ENCODE measurements at regions not wholly inside any gene's neighbourhood (a gene's known extent, or its start where the extent isn't known, plus 50 kb on each side); places are given as distances from the start of the nearest gene placed in this dataset.

DNA sequence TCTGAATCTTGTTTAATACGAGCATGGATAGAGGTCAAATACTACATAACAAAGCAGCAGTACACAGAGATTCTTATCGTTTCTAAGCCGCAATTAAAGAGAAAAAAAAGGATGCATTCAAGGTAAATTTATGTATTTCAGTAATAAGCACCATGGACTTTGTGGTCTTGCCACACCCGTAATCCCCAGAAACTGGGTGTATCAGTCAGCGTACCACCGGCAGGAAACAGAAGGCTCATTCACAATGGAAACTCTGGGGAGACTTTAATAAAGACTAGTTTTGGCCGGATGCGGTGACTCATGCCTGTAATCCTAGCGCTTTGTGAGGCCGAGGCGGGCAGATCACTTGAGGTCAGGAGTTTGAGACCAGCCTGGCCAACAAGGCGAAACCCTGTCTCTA lies 81.9 kb upstream of the ZNF280D start:
- H3K23me2 ChIP-seq (ENCODE audit: low read depth, low read length), result no peaks in the 10 kb centered on the region
- H3K14ac ChIP-seq (ENCODE audit: insufficient read length), result no peak overlapping the region
- H2BK15ac ChIP-seq (ENCODE audit: low read length), result no peak overlapping the region
- ChIA-PET CTCF (ENCODE audit: partially characterized antibody) (interaction anchor here (0.6 to 1.4 kb wide), 4 partner anchors 9 to 324 kb away, joined by 3 to 4 read pairs (median 3); no protein-coding TSS in a partner anchor), POLR2A (ENCODE audit: partially characterized antibody) (no interaction called here)
- no peak overlapping the region for H3K4me2 ChIP-seq (ENCODE audit: insufficient read depth in 1 of 2, low read depth in 2 of 2, low read length in 2 of 2)
- WGBS, 2 experiments (ENCODE audit: extremely low coverage in 1 of 2, insufficient coverage in 1 of 2, insufficient read length in 1 of 2, insufficient replicate concordance in 2 of 2, low coverage in 1 of 2, low lambda C conversion rate in 2 of 2, missing lambda C conversion rate in 1 of 2), result 94% methylated on average over 12 of the region's 12 CpGs; no CpG with 5 or more reads in 1 of the 2 experiments
- no peak overlapping the region for H3K18ac ChIP-seq (ENCODE audit: extremely low read depth, low read length)
- no peak overlapping the region for H3K4me3 ChIP-seq (ENCODE audit: extremely low read depth in 1 of 4, insufficient read depth in 2 of 4, low read depth in 3 of 4, low read length in 4 of 4)
- H3K79me1 ChIP-seq (ENCODE audit: low read depth, low read length), result no peaks in the 10 kb centered on the region
- DNase-seq (ENCODE audit: low read depth in 1 of 2, low spot score in 2 of 2) (no peak), FAIRE-seq (no peak)
- no peak overlapping the region for H3K23ac ChIP-seq (ENCODE audit: insufficient read length)
- H2BK5ac ChIP-seq (ENCODE audit: low read depth, low read length), result no peak overlapping the region
- H4K20me1 ChIP-seq (replicated peaks in 1 of 2; ENCODE audit: control insufficient read depth in 1 of 2, insufficient read depth in 2 of 2, low read length in 2 of 2), result no peaks in the 10 kb centered on the region
- H3K4ac ChIP-seq (replicated peaks; ENCODE audit: insufficient read length, low read depth, low read length), result no peak overlapping the region
- H4K8ac ChIP-seq (ENCODE audit: extremely low read depth, insufficient read depth, low read length), result no peak overlapping the region
- H2BK12ac ChIP-seq (ENCODE audit: low read depth, low read length), result no peak overlapping the region
- H3K9me3 ChIP-seq (ENCODE audit: insufficient read depth in 2 of 2, low read depth in 1 of 2, low read length in 1 of 2), result no peaks in the 10 kb centered on the region
- no peak overlapping the region for H2AK5ac ChIP-seq (ENCODE audit: low read depth, low read length)
- H3K27ac ChIP-seq (ENCODE audit: low read depth, low read length), result no peak overlapping the region
- no peaks in the 10 kb centered on the region for H3K36me3 ChIP-seq (ENCODE audit: control insufficient read depth in 2 of 4, insufficient read depth in 4 of 4, low read length in 3 of 4)
- H4K5ac ChIP-seq (ENCODE audit: insufficient read length, low read depth, low read length), result no peak overlapping the region
- no peak overlapping the region for H4K91ac ChIP-seq (replicated peaks; ENCODE audit: insufficient read length, low read length)
- no peaks in the 10 kb centered on the region for H3K79me2 ChIP-seq (ENCODE audit: control insufficient read depth in 1 of 2, insufficient read depth in 2 of 2, low read length in 2 of 2)
- no peak overlapping the region for H2BK120ac ChIP-seq (replicated peaks; ENCODE audit: low read depth, low read length)
- H3K4me1 ChIP-seq (replicated peaks in 1 of 4; ENCODE audit: control insufficient read depth in 3 of 4, insufficient read depth in 4 of 4, low read length in 3 of 4), result no peaks in the 10 kb centered on the region
- H3K56ac ChIP-seq (replicated peaks; ENCODE audit: insufficient read length, low read depth, low read length), result no peak overlapping the region
- no peak overlapping the region for H2BK20ac ChIP-seq (ENCODE audit: low read length)
- no peak overlapping the region for H3K9ac ChIP-seq (replicated peaks in 1 of 4; ENCODE audit: extremely low read depth in 1 of 4, low read depth in 3 of 4, low read length in 3 of 4)
- H3K27me3 ChIP-seq (replicated peaks in 1 of 4; ENCODE audit: control insufficient read depth in 3 of 4, extremely low read depth in 1 of 4, insufficient read depth in 3 of 4, low read length in 3 of 4), result no peaks in the 10 kb centered on the region
- no peak overlapping the region for H2AFZ ChIP-seq (ENCODE audit: low read length)
- TF ChIP-seq SIRT6 (IDR thresholded peaks at IDR 0.05; ENCODE audit: low read length) (no peak), TBP (IDR thresholded peaks at IDR 0.05; ENCODE audit: low read depth, low read length) (no peak), POLR2AphosphoS5 (IDR thresholded peaks at IDR 0.05; ENCODE audit: low read depth, low read length) (no peak), TCF12 (IDR thresholded peaks at IDR 0.05; ENCODE audit: low read depth, low read length) (no peak), TAF1 (IDR thresholded peaks at IDR 0.05; ENCODE audit: low read depth, low read length) (no peak), EP300 (IDR thresholded peaks at IDR 0.05; ENCODE audit: borderline replicate concordance in 1 of 2, low read depth in 2 of 2, low read length in 2 of 2) (no peak), KDM1A (IDR thresholded peaks at IDR 0.05; ENCODE audit: borderline replicate concordance, low read length) (no peak), TEAD4 (IDR thresholded peaks at IDR 0.05; ENCODE audit: low read depth, low read length) (no peak), CTBP2 (IDR thresholded peaks at IDR 0.05; ENCODE audit: borderline replicate concordance, insufficient read depth, insufficient read length, low read length) (no peak), HDAC6 (IDR thresholded peaks at IDR 0.05; ENCODE audit: low read depth, low read length) (no peak), SP2 (IDR thresholded peaks at IDR 0.05; ENCODE audit: low read length) (no peak), EGR1 (IDR thresholded peaks at IDR 0.05; ENCODE audit: borderline replicate concordance, low read depth, low read length) (no peak), SIN3A (conservative IDR thresholded peaks at IDR 0.05 in 1 of 2, IDR thresholded peaks at IDR 0.05 in 1 of 2; ENCODE audit: low read depth in 1 of 2, low read length in 2 of 2) (no peak), CREB1 (IDR thresholded peaks at IDR 0.05) (no peak), CBX8 (IDR thresholded peaks at IDR 0.05; ENCODE audit: borderline replicate concordance, low read depth, low read length) (no peak), CEBPB (IDR thresholded peaks at IDR 0.05; ENCODE audit: low read depth, low read length) (no peak)
